ENCODE measurements at regions not wholly inside any gene's neighbourhood (a gene's known extent, or its start where the extent isn't known, plus 50 kb on each side); places are given as distances from the start of the nearest gene placed in this dataset.
"Not testable (repeated sequence)": the region's sequence is repeated elsewhere in the genome, so short reads cannot be mapped to it uniquely, and the experiment has no call there.

DNA sequence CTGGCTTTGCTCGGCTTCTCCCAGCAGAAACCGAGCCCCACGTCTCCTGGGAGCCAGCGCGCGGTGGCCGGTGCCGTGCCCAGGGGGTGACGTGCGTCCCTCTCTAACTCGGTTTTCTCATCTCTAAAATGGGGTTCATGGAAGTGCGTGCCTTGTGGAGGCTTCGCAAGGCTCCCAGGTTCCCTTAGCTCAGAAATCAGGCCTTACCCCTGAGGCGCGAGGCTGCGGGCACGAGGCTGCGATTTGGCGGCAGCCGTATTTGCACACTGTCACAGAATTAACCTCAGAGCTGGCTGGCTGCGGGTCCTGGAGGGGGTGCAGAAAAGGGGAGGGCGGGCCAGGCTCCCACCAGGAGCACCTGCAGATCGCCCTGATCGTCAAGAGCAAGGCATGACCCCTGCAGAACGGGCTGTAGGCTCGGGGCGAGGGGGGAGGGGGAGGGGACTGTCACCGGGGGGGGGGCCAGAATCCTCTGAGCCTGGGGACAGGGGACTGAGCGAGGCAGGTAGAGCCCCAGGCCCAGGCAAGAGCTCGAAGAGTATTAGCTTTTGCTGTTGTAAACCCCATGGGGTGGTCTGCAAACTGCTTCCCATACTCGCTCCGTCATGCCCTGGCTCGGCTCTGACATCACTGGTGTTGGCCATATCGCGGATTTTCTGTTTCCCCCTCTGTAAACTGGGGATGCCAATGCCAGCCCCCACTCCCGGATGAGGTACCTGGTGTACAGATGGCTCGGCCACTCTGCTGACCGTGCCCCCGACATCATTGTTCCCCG lies 62.2 kb downstream of the CCNE1 start:
- H3K27me3 ChIP-seq (ENCODE audit: control insufficient read depth, insufficient read depth, low read length): peaks cover 27% of the 10 kb centered on the region
- no peak overlapping the region for H3K27ac ChIP-seq (ENCODE audit: low read length)
- no peaks in the 10 kb centered on the region for H3K9me3 ChIP-seq (ENCODE audit: control insufficient read depth, low read depth, low read length)
- H3K9ac ChIP-seq (ENCODE audit: low read length): no peak overlapping the region
- no peaks in the 10 kb centered on the region for H3K4me1 ChIP-seq (ENCODE audit: control insufficient read depth, low read depth, low read length)
- H3K36me3 ChIP-seq (ENCODE audit: control insufficient read depth, low read depth, low read length): no peaks in the 10 kb centered on the region
- peak overlapping the region; percentile 56 for H3K4me3 ChIP-seq (ENCODE audit: low read length)

DNA sequence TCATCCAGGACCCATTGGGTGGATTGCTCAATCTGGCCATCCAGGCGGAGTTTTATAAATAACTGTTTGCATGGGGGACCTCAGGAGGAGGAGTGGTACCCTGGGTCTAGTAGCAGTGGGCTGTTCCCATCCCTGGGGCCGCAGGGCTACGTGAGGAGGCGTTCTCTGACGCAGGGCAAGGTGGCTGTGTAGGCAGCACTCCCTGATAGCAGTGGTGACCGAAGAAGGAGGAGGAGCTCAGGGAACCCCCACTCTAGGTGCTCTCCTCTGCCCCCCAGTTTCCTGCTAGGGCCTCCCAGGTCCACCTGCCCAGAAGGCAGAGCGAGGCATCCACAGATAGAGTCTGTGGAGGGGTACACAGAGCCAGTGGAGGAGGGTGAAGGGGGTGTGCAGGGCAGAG lies 64.1 kb downstream of the CCNE1 start:
- Histone ChIP-seq H3K9me3 (ENCODE audit: control insufficient read depth, low read depth, low read length) (no peaks in the 10 kb centered on the region), H3K4me3 (ENCODE audit: low read length) (no peak overlapping the region), H3K36me3 (ENCODE audit: control insufficient read depth, low read depth, low read length) (no peaks in the 10 kb centered on the region), H3K27ac (ENCODE audit: low read length) (no peak overlapping the region), H3K9ac (ENCODE audit: low read length) (no peak overlapping the region), H3K27me3 (ENCODE audit: control insufficient read depth, insufficient read depth, low read length) (peaks cover 27% of the 10 kb centered on the region), H3K4me1 (ENCODE audit: control insufficient read depth, low read depth, low read length) (no peaks in the 10 kb centered on the region)

DNA sequence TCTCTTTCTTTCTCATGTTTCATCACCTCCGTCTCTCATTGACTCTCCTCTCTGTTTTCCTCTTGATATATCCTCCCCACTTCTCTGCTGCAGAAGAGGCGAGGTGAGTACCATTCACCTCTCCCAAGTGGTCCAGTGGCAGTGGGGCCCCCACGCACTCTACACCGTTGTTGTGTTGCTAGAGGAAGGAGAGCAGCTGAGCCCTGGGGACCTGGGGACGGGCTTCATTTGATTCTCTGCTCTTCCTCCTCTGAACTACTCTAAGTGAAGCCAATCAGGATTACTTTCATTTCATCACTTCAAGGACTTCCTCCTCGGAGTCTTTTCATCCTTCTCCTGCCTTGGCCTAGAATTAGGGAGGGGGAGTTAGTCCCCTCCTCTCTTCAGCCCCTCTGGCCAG lies 64.6 kb downstream of the CCNE1 start:
- H3K4me3 ChIP-seq (ENCODE audit: low read length): no peak overlapping the region
- no peaks in the 10 kb centered on the region for H3K9me3 ChIP-seq (ENCODE audit: control insufficient read depth, low read depth, low read length)
- peaks cover 27% of the 10 kb centered on the region for H3K27me3 ChIP-seq (ENCODE audit: control insufficient read depth, insufficient read depth, low read length)
- no peak overlapping the region for H3K27ac ChIP-seq (ENCODE audit: low read length)
- H3K36me3 ChIP-seq (ENCODE audit: control insufficient read depth, low read depth, low read length): no peaks in the 10 kb centered on the region
- H3K9ac ChIP-seq (ENCODE audit: low read length): no peak overlapping the region
- H3K4me1 ChIP-seq (ENCODE audit: control insufficient read depth, low read depth, low read length): no peaks in the 10 kb centered on the region

DNA sequence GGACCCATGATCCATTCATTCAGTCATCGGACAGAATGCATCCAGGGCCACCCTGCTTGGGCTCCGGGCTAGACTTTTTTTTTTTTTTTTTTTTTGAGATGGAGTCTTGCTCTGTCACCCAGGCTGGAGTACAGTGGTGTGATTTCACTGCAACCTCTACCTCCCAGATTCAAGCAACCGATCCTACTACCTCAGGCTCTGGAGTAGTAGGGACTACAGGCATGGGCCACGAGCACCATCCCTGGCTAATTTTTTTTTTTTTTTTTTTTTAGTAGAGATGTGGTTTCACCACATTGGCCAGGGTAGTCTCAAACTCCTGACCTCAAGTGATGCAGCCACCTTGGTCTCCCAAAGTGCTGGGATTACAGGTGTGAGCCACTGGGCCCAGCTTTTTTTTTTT lies 65.1 kb downstream of the CCNE1 start:
- H3K4me3 ChIP-seq (ENCODE audit: low read length); H3K4me1 ChIP-seq (ENCODE audit: control insufficient read depth, low read depth, low read length); H3K9me3 ChIP-seq (ENCODE audit: control insufficient read depth, low read depth, low read length); H3K27ac ChIP-seq (ENCODE audit: low read length); H3K9ac ChIP-seq (ENCODE audit: low read length); H3K36me3 ChIP-seq (ENCODE audit: control insufficient read depth, low read depth, low read length): not testable (repeated sequence)
- peaks cover 22% of the 10 kb centered on the region for H3K27me3 ChIP-seq (ENCODE audit: control insufficient read depth, insufficient read depth, low read length)

DNA sequence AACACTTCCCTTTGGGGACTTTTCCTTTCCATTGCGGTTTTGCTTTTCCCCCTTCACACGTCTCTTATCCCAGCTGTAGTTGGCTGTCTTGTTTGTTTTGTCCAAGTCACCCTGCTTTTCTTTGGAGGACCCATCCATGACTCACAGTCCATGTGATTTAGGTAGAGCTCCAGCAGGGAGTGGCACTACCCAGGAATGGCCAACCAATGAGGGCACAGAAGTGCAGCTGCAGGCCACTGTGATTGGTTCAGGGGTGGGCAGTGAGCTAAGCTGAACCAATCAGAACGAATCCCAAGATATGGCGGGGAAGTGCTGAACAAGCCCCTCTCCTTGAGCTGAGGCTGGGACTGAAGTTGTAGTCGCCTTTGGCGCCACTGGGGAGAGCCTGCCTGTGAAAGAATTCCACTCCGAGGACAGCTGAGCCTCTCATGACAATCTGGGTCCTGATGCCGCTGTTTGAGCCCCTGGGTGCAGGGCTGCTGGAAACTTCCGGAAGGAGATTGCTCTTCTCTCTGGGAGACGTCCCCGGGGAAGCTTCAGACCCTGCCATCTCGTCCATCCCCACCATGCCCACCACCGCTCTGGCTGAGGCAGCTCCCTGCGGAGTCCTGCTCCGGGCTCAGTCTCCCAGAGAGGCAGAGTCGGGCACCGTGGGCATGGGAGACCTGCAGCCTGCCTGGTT lies 62.9 kb upstream of the URI1 start:
- no peaks in the 10 kb centered on the region for H3K9me3 ChIP-seq (ENCODE audit: control insufficient read depth, low read depth, low read length)
- no peak overlapping the region for H3K4me3 ChIP-seq (ENCODE audit: low read length)
- H3K36me3 ChIP-seq (ENCODE audit: control insufficient read depth, low read depth, low read length): no peaks in the 10 kb centered on the region
- no peak overlapping the region for H3K27ac ChIP-seq (ENCODE audit: low read length)
- H3K4me1 ChIP-seq (ENCODE audit: control insufficient read depth, low read depth, low read length): no peaks in the 10 kb centered on the region
- H3K27me3 ChIP-seq (ENCODE audit: control insufficient read depth, insufficient read depth, low read length): peaks cover 8% of the 10 kb centered on the region
- no peak overlapping the region for H3K9ac ChIP-seq (ENCODE audit: low read length)

DNA sequence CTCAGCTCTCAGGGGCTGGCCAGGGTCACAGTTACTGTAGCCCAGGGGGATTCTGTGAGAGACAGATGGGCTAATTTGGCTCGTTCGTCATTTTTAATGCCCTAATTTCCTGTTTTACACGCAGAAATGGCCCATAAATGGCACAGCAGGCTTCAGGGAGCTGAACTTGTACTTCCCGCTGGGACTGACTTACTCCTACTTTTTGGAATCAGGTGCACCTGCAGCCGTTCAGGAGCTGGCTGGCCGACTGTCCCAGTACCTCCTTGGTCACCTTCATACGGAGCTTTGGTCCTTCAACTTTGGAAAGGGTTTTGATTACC lies 62.4 kb upstream of the URI1 start:
- H3K36me3 ChIP-seq (ENCODE audit: control insufficient read depth, low read depth, low read length): no peaks in the 10 kb centered on the region
- H3K9ac ChIP-seq (ENCODE audit: low read length): no peak overlapping the region
- no peak overlapping the region for H3K27ac ChIP-seq (ENCODE audit: low read length)
- H3K9me3 ChIP-seq (ENCODE audit: control insufficient read depth, low read depth, low read length): no peaks in the 10 kb centered on the region
- peaks cover 3% of the 10 kb centered on the region for H3K27me3 ChIP-seq (ENCODE audit: control insufficient read depth, insufficient read depth, low read length)
- no peak overlapping the region for H3K4me3 ChIP-seq (ENCODE audit: low read length)
- no peaks in the 10 kb centered on the region for H3K4me1 ChIP-seq (ENCODE audit: control insufficient read depth, low read depth, low read length)

DNA sequence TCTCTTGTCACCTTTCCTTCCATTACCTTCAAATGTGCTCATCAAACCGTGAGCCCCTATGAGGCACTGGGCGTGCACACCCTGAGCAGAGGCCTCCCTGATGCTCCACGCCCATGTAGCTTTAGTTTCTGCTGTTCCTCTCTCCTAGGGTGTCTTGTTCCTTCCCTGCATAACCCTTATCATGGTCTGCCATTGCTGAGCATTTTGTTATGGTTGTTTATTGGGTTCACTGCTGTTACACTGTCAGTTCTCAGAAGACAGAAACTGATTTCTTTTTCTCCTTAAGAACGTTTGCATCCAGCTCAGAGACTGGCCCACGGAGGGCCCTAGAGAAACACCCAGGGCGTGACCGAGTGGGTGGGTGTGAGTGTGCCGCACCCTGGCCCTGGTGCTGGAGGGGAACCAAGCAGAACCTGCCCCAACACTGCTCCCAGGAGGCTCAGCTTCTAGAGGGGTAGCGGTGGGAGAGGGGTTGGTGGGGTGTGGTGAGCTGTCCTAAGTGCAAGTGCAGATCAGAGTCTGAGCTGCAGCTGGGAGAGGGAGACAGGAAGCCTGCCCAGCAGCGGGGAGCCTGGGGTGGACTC lies 61.4 kb upstream of the URI1 start:
- Histone ChIP-seq H3K4me1 (ENCODE audit: control insufficient read depth, low read depth, low read length) (no peaks in the 10 kb centered on the region), H3K4me3 (ENCODE audit: low read length) (no peak overlapping the region), H3K9ac (ENCODE audit: low read length) (no peak overlapping the region), H3K27me3 (ENCODE audit: control insufficient read depth, insufficient read depth, low read length) (no peaks in the 10 kb centered on the region), H3K27ac (ENCODE audit: low read length) (no peak overlapping the region), H3K36me3 (ENCODE audit: control insufficient read depth, low read depth, low read length) (no peaks in the 10 kb centered on the region), H3K9me3 (ENCODE audit: control insufficient read depth, low read depth, low read length) (no peaks in the 10 kb centered on the region)

DNA sequence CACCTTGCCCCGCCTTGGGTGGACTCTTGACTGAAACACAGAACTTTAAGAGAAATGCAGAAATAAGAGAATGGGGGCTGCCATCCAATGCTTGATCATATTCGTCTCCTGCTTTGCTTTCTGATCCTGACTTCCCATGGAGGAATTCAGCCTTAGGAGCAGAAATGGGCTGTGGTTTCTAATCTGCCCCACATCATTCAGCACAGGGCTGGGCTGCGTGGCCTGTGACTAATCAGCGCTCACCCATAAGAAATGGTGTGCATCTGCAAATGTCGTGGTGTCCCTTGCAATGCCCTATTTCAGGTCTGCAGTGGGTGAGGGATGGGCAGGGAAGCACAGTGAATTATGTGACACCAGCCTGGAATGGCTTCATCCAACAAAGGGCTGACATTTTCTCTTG lies 60.7 kb upstream of the URI1 start:
- H3K9me3 ChIP-seq (ENCODE audit: control insufficient read depth, low read depth, low read length): no peaks in the 10 kb centered on the region
- H3K9ac ChIP-seq (ENCODE audit: low read length): no peak overlapping the region
- H3K27me3 ChIP-seq (ENCODE audit: control insufficient read depth, insufficient read depth, low read length): no peaks in the 10 kb centered on the region
- H3K4me3 ChIP-seq (ENCODE audit: low read length): no peak overlapping the region
- no peaks in the 10 kb centered on the region for H3K36me3 ChIP-seq (ENCODE audit: control insufficient read depth, low read depth, low read length)
- no peak overlapping the region for H3K27ac ChIP-seq (ENCODE audit: low read length)
- no peaks in the 10 kb centered on the region for H3K4me1 ChIP-seq (ENCODE audit: control insufficient read depth, low read depth, low read length)

DNA sequence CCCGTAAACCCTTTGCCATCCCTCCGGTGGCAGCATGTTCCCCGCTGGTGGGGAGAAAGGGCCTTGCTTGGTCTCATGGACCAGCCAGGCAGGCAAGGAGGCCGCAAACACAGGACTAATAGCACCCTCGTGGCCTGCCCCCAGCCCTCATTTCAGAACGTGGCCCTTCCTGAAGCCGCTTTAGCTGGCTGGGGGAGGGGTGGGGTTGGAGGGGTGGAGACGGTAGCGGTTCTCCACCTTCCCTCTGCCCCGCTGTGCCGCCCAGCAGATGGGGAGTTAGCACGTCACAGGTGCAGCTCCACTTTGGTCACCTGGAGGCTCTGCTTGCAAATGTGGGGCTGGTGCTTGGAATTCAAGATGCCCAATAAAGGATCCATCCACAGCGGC lies 59.3 kb upstream of the URI1 start:
- Histone ChIP-seq H3K27me3 (ENCODE audit: control insufficient read depth, insufficient read depth, low read length) (no peaks in the 10 kb centered on the region), H3K9me3 (ENCODE audit: control insufficient read depth, low read depth, low read length) (no peaks in the 10 kb centered on the region), H3K4me3 (ENCODE audit: low read length) (no peak overlapping the region), H3K9ac (ENCODE audit: low read length) (no peak overlapping the region), H3K27ac (ENCODE audit: low read length) (no peak overlapping the region), H3K36me3 (ENCODE audit: control insufficient read depth, low read depth, low read length) (no peaks in the 10 kb centered on the region), H3K4me1 (ENCODE audit: control insufficient read depth, low read depth, low read length) (no peaks in the 10 kb centered on the region)

DNA sequence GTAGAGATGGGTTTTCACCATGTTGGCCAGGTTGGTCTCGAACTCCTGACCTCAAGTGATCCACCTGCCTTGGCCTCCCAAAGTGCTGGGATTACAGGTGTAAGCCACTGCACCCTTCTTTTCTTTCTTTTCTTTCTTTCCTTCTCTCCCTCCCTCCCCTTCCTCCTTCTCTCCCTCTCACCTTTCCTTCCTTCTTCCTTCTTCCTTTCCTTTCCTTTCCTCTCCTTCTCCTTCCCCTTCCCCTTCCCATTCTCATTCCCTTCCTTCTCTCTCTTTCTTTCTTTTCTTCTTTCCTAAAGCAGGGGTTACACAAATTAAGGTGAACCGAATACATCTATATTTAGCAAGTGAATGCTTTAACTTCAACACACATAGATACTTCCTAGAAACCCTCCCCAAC lies 58.0 kb upstream of the URI1 start:
- no peak overlapping the region for H3K4me3 ChIP-seq (ENCODE audit: low read length)
- H3K36me3 ChIP-seq (ENCODE audit: control insufficient read depth, low read depth, low read length): no peaks in the 10 kb centered on the region
- no peak overlapping the region for H3K27ac ChIP-seq (ENCODE audit: low read length)
- H3K4me1 ChIP-seq (ENCODE audit: control insufficient read depth, low read depth, low read length): no peaks in the 10 kb centered on the region
- H3K9ac ChIP-seq (ENCODE audit: low read length): no peak overlapping the region
- H3K9me3 ChIP-seq (ENCODE audit: control insufficient read depth, low read depth, low read length): no peaks in the 10 kb centered on the region
- no peaks in the 10 kb centered on the region for H3K27me3 ChIP-seq (ENCODE audit: control insufficient read depth, insufficient read depth, low read length)

DNA sequence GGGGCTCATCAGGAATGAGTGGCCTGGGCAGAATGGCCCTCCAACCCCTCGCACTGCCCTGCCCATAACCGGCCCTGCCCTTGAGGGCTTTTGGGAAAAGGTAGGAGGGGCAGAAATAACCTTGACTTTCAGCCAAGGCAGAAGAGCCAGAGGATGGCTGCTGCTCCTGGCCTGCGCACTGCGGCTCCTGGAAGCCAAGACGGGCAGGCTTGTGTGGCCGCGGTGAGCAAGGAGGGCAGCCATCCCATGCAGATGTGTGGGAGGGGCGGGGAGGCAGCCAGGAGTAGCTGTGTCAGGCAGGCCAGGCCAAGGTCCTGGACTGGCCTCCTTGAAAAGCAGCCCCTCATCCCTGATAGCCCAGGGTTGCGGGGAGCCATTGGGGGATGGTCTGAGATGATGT lies 57.6 kb upstream of the URI1 start:
- Histone ChIP-seq H3K36me3 (ENCODE audit: control insufficient read depth, low read depth, low read length) (no peaks in the 10 kb centered on the region), H3K9ac (ENCODE audit: low read length) (no peak overlapping the region), H3K9me3 (ENCODE audit: control insufficient read depth, low read depth, low read length) (no peaks in the 10 kb centered on the region), H3K4me1 (ENCODE audit: control insufficient read depth, low read depth, low read length) (no peaks in the 10 kb centered on the region), H3K27ac (ENCODE audit: low read length) (no peak overlapping the region), H3K4me3 (ENCODE audit: low read length) (no peak overlapping the region), H3K27me3 (ENCODE audit: control insufficient read depth, insufficient read depth, low read length) (no peaks in the 10 kb centered on the region)

DNA sequence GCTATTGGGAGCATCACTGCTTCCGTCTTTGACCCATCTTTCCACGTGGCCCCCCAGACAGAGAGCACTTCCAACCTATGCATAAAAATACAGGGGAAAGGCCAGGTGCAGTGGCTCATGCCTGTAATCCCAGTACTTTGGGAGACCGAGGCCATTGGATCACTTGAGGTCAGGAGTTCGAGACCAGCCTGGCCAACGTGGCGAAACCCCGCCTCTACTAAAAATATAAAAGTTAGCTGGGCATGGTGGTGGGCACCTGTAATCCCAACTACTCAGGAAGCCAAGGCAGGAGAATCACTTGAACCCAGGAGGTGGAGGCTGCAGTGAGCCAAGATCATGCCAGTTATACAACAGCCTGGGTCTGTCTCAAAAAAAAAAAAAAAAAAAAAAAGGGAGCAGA lies 55.9 kb upstream of the URI1 start:
- not testable (repeated sequence) for H3K4me1 ChIP-seq (ENCODE audit: control insufficient read depth, low read depth, low read length); H3K9ac ChIP-seq (ENCODE audit: low read length); H3K4me3 ChIP-seq (ENCODE audit: low read length); H3K9me3 ChIP-seq (ENCODE audit: control insufficient read depth, low read depth, low read length); H3K36me3 ChIP-seq (ENCODE audit: control insufficient read depth, low read depth, low read length); H3K27ac ChIP-seq (ENCODE audit: low read length); H3K27me3 ChIP-seq (ENCODE audit: control insufficient read depth, insufficient read depth, low read length)
